ENCODE measurements at regions not wholly inside any gene's neighbourhood (a gene's known extent, or its start where the extent isn't known, plus 50 kb on each side); places are given as distances from the start of the nearest gene placed in this dataset.
"Not testable (repeated sequence)": the region's sequence is repeated elsewhere in the genome, so short reads cannot be mapped to it uniquely, and the experiment has no call there.

GRCh38 chr2:94694236-94694635, 177.0 kb upstream of the TEKT4 start:
- not testable (repeated sequence) for TF ChIP-seq POLR2A (IDR thresholded peaks at IDR 0.05; ENCODE audit: low read depth, low read length); MAZ (IDR thresholded peaks at IDR 0.05; ENCODE audit: borderline replicate concordance, low read depth, low read length); FOS (IDR thresholded peaks at IDR 0.05; ENCODE audit: low read depth, low read length); CTCF (conservative IDR thresholded peaks at IDR 0.05; ENCODE audit: low read depth, low read length); CEBPB (IDR thresholded peaks at IDR 0.05; ENCODE audit: low read depth, low read length); CHD1 (IDR thresholded peaks at IDR 0.05; ENCODE audit: low read depth, low read length); SMC3 (IDR thresholded peaks at IDR 0.05; ENCODE audit: low read depth, low read length); ELK1 (IDR thresholded peaks at IDR 0.05; ENCODE audit: borderline replicate concordance, low read depth, low read length); NFE2L2 (IDR thresholded peaks at IDR 0.05; ENCODE audit: low read depth, low read length); MXI1 (IDR thresholded peaks at IDR 0.05; ENCODE audit: borderline replicate concordance, low read depth, low read length); RFX5 (IDR thresholded peaks at IDR 0.05; ENCODE audit: low read depth, low read length)
